Ureter (tissue), 1 donor: ENCODE measurements at regions not wholly inside any gene's neighbourhood (a gene's known extent, or its start where the extent isn't known, plus 50 kb on each side); places are given as distances from the start of the nearest gene placed in this dataset.
"Not testable (repeated sequence)": the region's sequence is repeated elsewhere in the genome, so short reads cannot be mapped to it uniquely, and the experiment has no call there.

Source experiments
- DNase-seq: peaks from one replicate; pipeline ENCODE4 v3.0.0-alpha.2; 2020; ENCODE audit warnings: low spot score
- donor health status: DM: yes; HTN: yes; CAD: no.

GRCh38 chr6:140393665-140394540 lies 1019.5 kb upstream of the CITED2 start:
- DNase-seq = no peak

GRCh38 chr6:140388815-140389214 lies 1014.4 kb upstream of the CITED2 start:
- no peak for DNase-seq

GRCh38 chr6:140388192-140388802 lies 1013.8 kb upstream of the CITED2 start:
- no peak for DNase-seq

DNA sequence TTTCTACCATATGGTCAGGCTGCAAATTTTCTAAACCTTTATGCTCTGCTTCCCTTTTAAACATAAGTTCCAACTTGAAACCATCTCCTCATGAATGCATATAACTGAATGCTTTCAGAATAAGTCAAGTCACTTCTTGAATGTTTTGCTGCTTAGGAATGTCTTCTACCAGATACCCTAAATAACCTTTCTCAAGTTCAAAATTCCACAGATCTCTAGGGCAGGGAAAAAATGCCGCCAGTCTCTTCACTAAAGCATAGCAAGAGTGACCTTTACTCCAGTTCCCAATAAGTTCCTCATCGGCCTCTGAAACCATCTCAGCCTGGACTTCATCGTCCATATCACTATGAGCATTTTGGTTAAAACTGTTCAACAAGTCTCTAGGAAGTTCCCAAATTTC lies 1011.2 kb upstream of the CITED2 start:
- no peak for DNase-seq

GRCh38 chr6:140382355-140382754 lies 1007.9 kb upstream of the CITED2 start:
- no peak for DNase-seq

DNA sequence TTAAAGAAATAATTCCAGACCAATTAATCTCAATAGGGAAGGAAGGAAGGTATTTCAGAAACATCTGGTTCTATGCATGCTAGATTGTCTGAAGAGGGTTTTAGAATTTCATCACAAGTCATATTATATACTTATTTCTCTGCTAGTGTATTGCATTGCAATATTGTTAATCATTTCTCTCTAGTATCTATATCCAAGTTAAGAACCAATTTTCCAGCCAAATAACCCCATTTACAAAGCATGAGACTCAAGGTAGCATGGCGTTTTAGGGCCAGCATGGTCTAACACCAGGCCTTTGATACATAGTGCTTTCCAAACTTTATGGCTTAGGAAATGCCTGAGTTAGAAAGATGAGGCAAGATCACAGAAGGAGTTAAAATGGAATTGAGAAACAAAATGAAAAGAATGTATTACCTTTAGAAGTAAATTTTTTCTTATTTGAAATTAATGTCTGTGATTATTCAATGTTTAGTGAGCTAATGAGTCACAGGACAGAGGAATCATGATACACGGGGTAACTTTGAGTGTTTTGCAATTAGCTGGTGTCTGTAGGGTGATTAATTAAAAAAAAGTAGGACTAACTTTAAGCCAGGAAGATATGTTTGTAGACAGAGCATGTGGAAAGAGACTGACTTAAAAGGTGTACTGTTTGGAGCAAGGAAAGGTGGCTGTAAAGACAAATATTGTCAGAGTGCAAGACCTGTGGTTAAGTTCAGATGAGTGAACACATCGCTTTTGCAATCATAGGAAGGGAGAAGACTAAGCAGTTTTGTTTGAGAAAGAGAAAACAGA lies 1006.2 kb upstream of the CITED2 start:
- DNase-seq = no peak

DNA sequence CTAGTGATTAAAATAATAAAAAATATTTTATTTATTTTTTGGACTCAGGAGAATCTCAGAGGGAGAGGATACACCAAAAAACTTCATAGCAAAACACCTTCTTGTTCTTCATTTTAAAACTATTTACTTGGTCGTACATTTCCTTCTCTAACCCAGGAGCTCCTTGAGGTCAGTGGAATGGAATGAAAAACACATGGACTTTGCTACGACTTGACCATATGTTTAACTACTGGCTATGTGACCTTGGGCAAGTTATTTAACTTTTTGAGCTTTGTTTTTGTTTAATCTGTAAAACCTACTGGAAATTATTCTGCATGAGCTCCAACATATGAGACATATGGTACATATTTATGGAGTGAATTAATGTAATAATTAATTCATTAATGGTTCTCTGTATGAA lies 1005.5 kb upstream of the CITED2 start:
- no peak for DNase-seq

- DNase-seq = no peak
Measured at GRCh38 chr6:140376209-140376608, 1001.8 kb upstream of the CITED2 start.

- DNase-seq = not testable (repeated sequence)
Measured at GRCh38 chr6:140373728-140374127, 999.3 kb upstream of the CITED2 start.

DNA sequence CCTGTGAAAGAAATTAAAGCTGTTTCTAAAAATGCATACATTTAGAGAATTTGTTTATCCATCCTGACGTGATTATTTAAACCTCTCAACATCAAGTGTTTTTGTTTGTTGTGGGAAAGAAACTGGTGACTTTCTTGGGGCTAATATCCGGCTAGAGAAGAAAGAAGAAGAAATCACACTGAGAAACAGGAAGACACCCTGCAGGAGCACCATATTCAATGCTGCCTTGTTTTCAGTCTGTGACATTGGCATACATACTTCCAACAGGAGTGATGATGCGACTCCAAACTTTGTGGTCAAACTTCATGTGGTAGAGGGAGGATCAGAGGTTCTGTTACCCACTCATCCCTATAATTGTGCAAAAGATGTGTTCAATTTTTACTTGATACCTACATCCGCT lies 997.6 kb upstream of the CITED2 start:
- DNase-seq = no peak

GRCh38 chr6:140370976-140371870 lies 996.8 kb upstream of the CITED2 start:
- DNase-seq = no peak

GRCh38 chr6:140370441-140370840 lies 996.0 kb upstream of the CITED2 start:
- no peak for DNase-seq

GRCh38 chr6:140366991-140367390 lies 992.5 kb upstream of the CITED2 start:
- DNase-seq = no peak

DNA sequence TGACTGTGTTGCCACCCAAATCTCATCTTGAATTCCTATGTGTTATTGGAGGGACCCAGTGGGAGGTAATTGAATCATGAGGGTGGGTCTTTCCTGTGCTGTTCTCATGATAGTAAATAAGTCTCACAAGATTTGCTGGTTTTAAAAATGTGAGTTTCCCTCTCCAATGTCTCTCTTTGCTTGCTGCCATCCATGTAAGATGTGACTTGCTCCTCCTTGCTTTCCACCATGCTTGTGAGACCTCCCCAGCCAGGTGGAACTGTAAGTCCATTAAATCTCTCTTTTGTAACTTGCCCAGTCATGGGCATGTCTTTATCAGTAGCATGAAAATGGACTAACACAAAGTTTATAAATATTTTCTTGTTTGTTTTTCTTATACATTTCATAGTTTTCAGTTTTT lies 990.5 kb upstream of the CITED2 start:
- DNase-seq = no peak

DNA sequence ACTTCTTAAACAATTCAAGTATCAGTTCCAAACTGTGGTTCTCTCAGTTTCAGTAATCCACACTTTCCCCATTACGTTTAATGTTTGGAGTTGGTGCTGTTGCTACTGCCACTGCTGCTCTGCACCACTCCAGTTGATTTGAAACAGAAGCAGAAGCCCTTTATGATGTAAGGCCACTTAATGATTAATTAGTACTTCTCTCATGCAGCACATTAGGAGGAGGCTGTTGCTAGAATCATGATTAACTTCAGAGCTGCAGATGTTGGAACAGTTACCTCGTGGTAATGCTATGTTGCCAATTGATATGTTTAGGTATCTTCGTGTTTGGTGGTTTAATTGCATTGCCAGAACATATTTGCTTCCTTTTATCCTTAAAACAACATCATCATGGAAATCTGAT lies 986.2 kb upstream of the CITED2 start:
- no peak for DNase-seq

GRCh38 chr6:140355476-140355875 lies 981.0 kb upstream of the CITED2 start:
- no peak for DNase-seq

GRCh38 chr6:140354296-140354695 lies 979.8 kb upstream of the CITED2 start:
- no peak for DNase-seq

GRCh38 chr6:140353536-140353935 lies 979.1 kb upstream of the CITED2 start:
- no peak for DNase-seq

- DNase-seq = no peak
Measured at GRCh38 chr6:140346428-140346827, 972.0 kb upstream of the CITED2 start.

- DNase-seq = no peak
Measured at GRCh38 chr6:140345935-140346334, 971.5 kb upstream of the CITED2 start.

DNA sequence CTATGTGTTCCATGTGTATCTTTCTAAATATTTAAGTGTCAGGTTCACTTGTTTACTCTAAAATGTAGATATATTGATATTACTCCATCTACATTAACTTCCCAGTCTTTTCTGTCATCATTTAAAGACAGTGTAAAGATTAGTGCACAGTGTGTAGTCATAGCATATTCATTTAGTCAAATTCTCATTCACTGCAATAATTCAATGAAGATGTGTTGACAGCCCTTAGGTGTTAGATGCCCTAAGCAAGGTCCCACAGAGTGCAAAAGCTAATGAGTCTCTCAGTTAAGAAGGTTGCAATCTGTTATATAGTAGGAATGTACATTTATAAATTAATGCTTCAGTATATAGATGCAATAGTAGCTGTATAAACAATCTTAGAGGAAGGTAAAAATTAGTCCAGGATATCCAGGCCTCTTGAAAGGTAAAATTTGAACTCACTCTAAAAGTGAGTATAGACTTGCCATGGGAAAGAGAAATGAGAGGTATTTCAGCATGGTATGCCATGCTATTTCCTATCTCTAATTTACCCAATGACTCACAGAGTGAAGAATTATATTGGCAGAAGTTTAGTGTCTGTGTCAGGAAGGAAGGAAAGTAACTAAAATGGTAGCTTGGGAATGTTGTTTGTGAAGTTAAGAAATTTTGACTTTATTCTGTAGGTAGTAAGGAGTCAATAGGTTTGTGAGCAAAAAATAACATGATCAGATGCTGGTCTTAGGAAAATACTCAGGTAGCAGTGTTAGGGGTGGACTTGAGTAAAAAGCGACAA lies 969.9 kb upstream of the CITED2 start:
- no peak for DNase-seq
